IMR-90 (cell line): ENCODE measurements at regions not wholly inside any gene's neighbourhood (a gene's known extent, or its start where the extent isn't known, plus 50 kb on each side); places are given as distances from the start of the nearest gene placed in this dataset.

Experiments used
- ATAC-seq: fragments of 200-7000 bp; cut with Tn5 transposase; 2 replicates; pipeline ENCODE4 v1.9.1; 2020; ENCODE audit warnings: low read depth, mild to moderate bottlenecking, moderate library complexity
- BruUV-seq: library from RNA; stranded (reverse); fragments of 400-500 nt; replicated peaks from 2 replicates; lab custom pipeline; 2021; lab: Mats Ljungman, UMichigan
- CTCF ChIA-PET: fragments of 300-600 bp; formaldehyde crosslinking; extraction: SDS; loops from one replicate; lab custom pipeline; 2021; ENCODE audit warnings: antibody characterized with exemption; lab: Yijun Ruan, JAX
- POLR2A ChIA-PET: fragments of 300-600 bp; sonication (Branson Sonifier 250); formaldehyde crosslinking; loops from one replicate; lab custom pipeline; 2022; ENCODE audit warnings: antibody characterized with exemption; ENCODE audit not compliant: unreplicated experiment; lab: Charles Lee
- DNase-seq: peaks from one replicate; pipeline ENCODE4 v3.0.0; 2013
- H2AFZ ChIP-seq: replicated peaks from 2 replicates; pipeline ENCODE3; 2013; ENCODE audit warnings: low read length, mild to moderate bottlenecking; ENCODE audit not compliant: poor library complexity
- H2AK5ac ChIP-seq: 2 replicates; pipeline ENCODE4 v1.6.1; 2013; ENCODE audit warnings: low read depth, low read length, inconsistent platforms
- H2AK9ac ChIP-seq: replicated peaks from 2 replicates; pipeline ENCODE3; 2013; ENCODE audit warnings: mild to moderate bottlenecking, low read depth, low read length, moderate library complexity; ENCODE audit not compliant: poor library complexity
- H2BK120ac ChIP-seq: 2 replicates; pipeline ENCODE4 v1.6.1; 2013; ENCODE audit warnings: low read depth, low read length, inconsistent platforms
- H2BK15ac ChIP-seq: 3 replicates; pipeline ENCODE4 v1.6.1; 2013; ENCODE audit warnings: low read depth, low read length, inconsistent platforms
- H2BK20ac ChIP-seq: 2 replicates; pipeline ENCODE4 v1.6.1; 2013; ENCODE audit warnings: low read depth, mild to moderate bottlenecking, inconsistent platforms, low read length, moderate library complexity
- H2BK5ac ChIP-seq: 2 replicates; pipeline ENCODE4 v1.6.1; 2013; ENCODE audit warnings: mild to moderate bottlenecking, low read depth, low read length, inconsistent platforms; ENCODE audit not compliant: poor library complexity, severe bottlenecking
- H3K14ac ChIP-seq: replicated peaks from 2 replicates; pipeline ENCODE4 v1.6.1; 2013; ENCODE audit warnings: low read depth, low read length, inconsistent platforms
- H3K18ac ChIP-seq: 2 replicates; pipeline ENCODE4 v1.6.1; 2013; ENCODE audit warnings: low read depth, low read length, control low read depth
- H3K23ac ChIP-seq: 2 replicates; pipeline ENCODE4 v1.6.1; 2013; ENCODE audit warnings: low read depth, low read length, inconsistent platforms
- H3K27ac ChIP-seq: 2 replicates; pipeline ENCODE4 v1.5.1; 2013; ENCODE audit warnings: mild to moderate bottlenecking, control low read depth, low read length; ENCODE audit not compliant: insufficient read depth
- H3K27me3 ChIP-seq: 2 replicates; pipeline ENCODE4 v1.6.1; 2013; ENCODE audit warnings: low read length; ENCODE audit not compliant: control insufficient read depth, insufficient read depth
- H3K36me3 ChIP-seq: 2 replicates; pipeline ENCODE4 v1.6.1; 2013; ENCODE audit warnings: low read length, mixed read lengths; ENCODE audit not compliant: control insufficient read depth, insufficient read depth
- H3K4ac ChIP-seq: 2 replicates; pipeline ENCODE4 v1.6.1; 2013; ENCODE audit warnings: low read depth, low read length, inconsistent platforms
- H3K4me1 ChIP-seq: 2 replicates; pipeline ENCODE4 v1.6.1; 2013; ENCODE audit warnings: low read length, mixed read lengths; ENCODE audit not compliant: control insufficient read depth, insufficient read depth
- H3K4me2 ChIP-seq: 2 replicates; pipeline ENCODE4 v1.6.1; 2013; ENCODE audit warnings: low read depth, mild to moderate bottlenecking, control low read depth, low read length, moderate library complexity
- H3K4me3 ChIP-seq: 2 replicates; pipeline ENCODE4 v1.5.1; 2013; ENCODE audit warnings: low read depth, mild to moderate bottlenecking, control low read depth, low read length, moderate library complexity; ENCODE audit not compliant: insufficient read depth
- H3K56ac ChIP-seq: 2 replicates; pipeline ENCODE4 v1.6.1; 2013; ENCODE audit warnings: low read length, inconsistent platforms; ENCODE audit not compliant: insufficient read depth; ENCODE audit errors: extremely low read depth
- H3K79me1 ChIP-seq, 2 experiments: 2 replicates each; pipeline ENCODE4 v1.6.1; 2013; ENCODE audit warnings: low read length in 2 of 2, inconsistent platforms in 1 of 2, low read depth in 1 of 2
- H3K9ac ChIP-seq: 2 replicates; pipeline ENCODE4 v1.6.1; 2013; ENCODE audit warnings: low read depth, low read length, control low read depth
- H3K9me1 ChIP-seq: 2 replicates; pipeline ENCODE4 v1.6.1; 2013; ENCODE audit warnings: low read length, inconsistent platforms; ENCODE audit not compliant: insufficient read depth
- H3K9me3 ChIP-seq: 2 replicates; pipeline ENCODE4 v1.6.1; 2013; ENCODE audit warnings: low read length; ENCODE audit not compliant: control insufficient read depth, insufficient read depth
- H4K20me1 ChIP-seq: 2 replicates; pipeline ENCODE4 v1.6.1; 2013; ENCODE audit warnings: low read length, inconsistent platforms; ENCODE audit not compliant: insufficient read depth
- H4K5ac ChIP-seq: 2 replicates; pipeline ENCODE4 v1.6.1; 2013; ENCODE audit warnings: mild to moderate bottlenecking, low read depth, low read length, control low read depth
- H4K8ac ChIP-seq, 2 experiments: 2 replicates each; pipeline ENCODE4 v1.6.1; 2013; ENCODE audit warnings: low read depth in 2 of 2, low read length in 2 of 2, control low read depth in 1 of 2, inconsistent platforms in 1 of 2
- H4K91ac ChIP-seq: 2 replicates; pipeline ENCODE4 v1.6.1; 2013; ENCODE audit warnings: low read depth, low read length, inconsistent platforms; ENCODE audit not compliant: insufficient read depth
- CEBPB ChIP-seq: IDR thresholded peaks from 2 replicates; pipeline ENCODE4 v1.6.1; 2012; ENCODE audit warnings: low read depth, low read length, improper control_type of control experiment
- CHD1 ChIP-seq: IDR thresholded peaks from 2 replicates; pipeline ENCODE4 v1.6.1; 2012; ENCODE audit warnings: low read depth, low read length, improper control_type of control experiment
- ELK1 ChIP-seq: fragments of 150-350 bp; IDR thresholded peaks from 2 replicates; pipeline ENCODE4 v1.6.1; 2016; ENCODE audit warnings: low read depth, mild to moderate bottlenecking, low read length, moderate library complexity, borderline replicate concordance
- MAFK ChIP-seq: IDR thresholded peaks from 2 replicates; pipeline ENCODE4 v1.6.1; 2012; ENCODE audit warnings: low read depth, low read length, improper control_type of control experiment
- MAZ ChIP-seq: IDR thresholded peaks from 2 replicates; pipeline ENCODE4 v1.6.1; 2012; ENCODE audit warnings: low read depth, mild to moderate bottlenecking, low read length, improper control_type of control experiment, moderate library complexity, borderline replicate concordance
- MXI1 ChIP-seq: IDR thresholded peaks from 2 replicates; pipeline ENCODE4 v1.6.1; 2012; ENCODE audit warnings: low read depth, mild to moderate bottlenecking, low read length, moderate library complexity, borderline replicate concordance
- POLR2A ChIP-seq: IDR thresholded peaks from 2 replicates; pipeline ENCODE4 v1.6.1; 2012; ENCODE audit warnings: mild to moderate bottlenecking, low read depth, low read length
- RCOR1 ChIP-seq: IDR thresholded peaks from 2 replicates; pipeline ENCODE4 v1.6.1; 2012; ENCODE audit warnings: mild to moderate bottlenecking, low read length, improper control_type of control experiment; ENCODE audit not compliant: insufficient replicate concordance
- RFX5 ChIP-seq: IDR thresholded peaks from 2 replicates; pipeline ENCODE4 v1.8.0; 2012; ENCODE audit warnings: low read depth, mild to moderate bottlenecking, low read length, moderate library complexity
- SMC3 ChIP-seq: fragments of 150-350 bp; IDR thresholded peaks from 2 replicates; pipeline ENCODE4 v1.6.1; 2016; ENCODE audit warnings: low read depth, mild to moderate bottlenecking, antibody characterized with exemption, low read length, moderate library complexity
- WGBS, 2 experiments: methylation state at CpG; one replicate each; pipeline versions ENCODE4 v1.1.5 to v1.1.7; 2013; ENCODE audit warnings: missing lambda C conversion rate in 2 of 2; ENCODE audit not compliant: insufficient read length in 1 of 2; ENCODE audit errors: extremely low coverage in 2 of 2; 5-methylcytosine and 5-hydroxymethylcytosine counted together
- dilution Hi-C: fragments of 300-500 bp; cut with HindIII; formaldehyde crosslinking; loops from one replicate; pipeline ENCODE4 v1.14.3; 2018; ENCODE audit warnings: low sequenced_read_pairs; ENCODE audit not compliant: unreplicated experiment
- in situ Hi-C: fragments of 300-500 bp; cut with MboI; formaldehyde crosslinking; loops from 3 replicates; pipeline ENCODE4 v1.14.3; 2019; ENCODE audit warnings: low sequenced_read_pairs, inconsistent platforms, mixed read lengths
- intact Hi-C: fragments of 100-400 bp; cut with micrococcal nuclease; formaldehyde crosslinking; loops from 2 replicates; pipeline ENCODE4 v1.10.0; 2022

GRCh38 chr14:85224241-85224640, 305.7 kb upstream of the FLRT2 start:
- Histone ChIP-seq H4K20me1 (no peaks in the 10 kb centered on the region), H2BK120ac (no peak overlapping the region), H3K56ac (no peak overlapping the region), H4K91ac (no peak overlapping the region), H3K4me3 (no peak overlapping the region), H3K23ac (no peak overlapping the region), H3K14ac (no peak overlapping the region), H2BK20ac (no peak overlapping the region), H2BK5ac (no peak overlapping the region), H3K9ac (no peak overlapping the region), H4K5ac (no peak overlapping the region), H3K9me3 (no peaks in the 10 kb centered on the region), H2AFZ (no peak overlapping the region), H2AK9ac (no peak overlapping the region), H3K4ac (no peak overlapping the region), H2BK15ac (no peak overlapping the region), H3K79me1 (no peaks in the 10 kb centered on the region), H3K9me1 (no peaks in the 10 kb centered on the region), H3K18ac (no peak overlapping the region), H3K36me3 (no peaks in the 10 kb centered on the region), H4K8ac (no peak overlapping the region), H3K4me1 (no peaks in the 10 kb centered on the region), H3K4me2 (no peak overlapping the region), H3K27ac (no peak overlapping the region), H3K27me3 (no peaks in the 10 kb centered on the region), H2AK5ac (no peak overlapping the region)
- BruUV-seq, result no TSS peak
- in situ Hi-C loops (no loop called here), intact Hi-C loops (no loop called here), dilution Hi-C loops (no loop called here)
- ATAC-seq, result no peak
- WGBS, 2 experiments, result no CpG with 5 or more reads among the region's 3 CpGs
- DNase-seq, result no peak
- ChIA-PET CTCF (no interaction called here), POLR2A (no interaction called here)
- TF ChIP-seq MXI1 (no peak), CHD1 (no peak), POLR2A (no peak), RCOR1 (no peak), MAZ (no peak), ELK1 (no peak), RFX5 (no peak), SMC3 (no peak), MAFK (no peak), CEBPB (no peak)
